ENCODE measurements at regions not wholly inside any gene's neighbourhood (a gene's known extent, or its start where the extent isn't known, plus 50 kb on each side); places are given as distances from the start of the nearest gene placed in this dataset.

DNA sequence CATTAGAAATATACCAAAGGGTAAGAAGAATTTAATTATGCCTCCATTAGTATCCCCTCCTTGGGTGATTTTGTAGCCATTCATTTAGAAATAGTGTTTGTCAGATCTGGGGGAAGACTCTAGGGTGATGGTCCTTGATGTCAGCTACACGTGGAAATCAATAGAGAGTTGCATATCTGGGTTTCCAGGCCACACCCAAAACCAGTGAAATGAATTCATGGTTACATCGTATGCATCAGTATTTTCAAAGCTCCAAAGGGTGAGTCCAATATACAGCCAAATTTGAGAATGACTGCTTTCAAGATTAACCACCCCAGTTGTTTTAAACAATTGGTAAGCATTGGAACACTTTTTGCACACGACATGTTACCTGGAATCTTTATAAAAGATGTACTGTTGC, 173.4 kb upstream of the SGCD start:
- no peaks in the 10 kb centered on the region for H3K4me1 ChIP-seq (ENCODE audit: control insufficient read depth, extremely low read depth, insufficient read depth, low read length)
- FAIRE-seq (no peak), DNase-seq (ENCODE audit: low read depth, low spot score) (no peak)
- H3K79me2 ChIP-seq (ENCODE audit: control insufficient read depth, insufficient read depth, low read length), result no peaks in the 10 kb centered on the region
- POLR2A ChIA-PET, result no interaction called here
- no TSS peak for BruUV-seq (replicated peaks)
- CTCF ChIA-PET, result no interaction called here
- no peak overlapping the region for H3K4me3 ChIP-seq (replicated peaks in 1 of 3; ENCODE audit: insufficient read depth in 1 of 3, low read depth in 1 of 3, low read length in 3 of 3)
- dilution Hi-C loops (cut with MboI; ENCODE audit: extremely low pct_ligation_motif_present, low sequenced_read_pairs) (no loop called here), intact Hi-C loops (cut with micrococcal nuclease) (no loop called here)
- no peaks in the 10 kb centered on the region for H3K9me1 ChIP-seq (replicated peaks; ENCODE audit: control insufficient read depth, extremely low read depth, insufficient read depth, low read length)
- no peaks in the 10 kb centered on the region for H4K20me1 ChIP-seq (replicated peaks; ENCODE audit: control insufficient read depth, extremely low read depth, insufficient read depth, low read length)
- H3K9ac ChIP-seq (replicated peaks; ENCODE audit: extremely low read depth, insufficient read depth, low read length), result no peak overlapping the region
- no peak overlapping the region for H2AFZ ChIP-seq (ENCODE audit: low read depth, low read length)
- H3K36me3 ChIP-seq (ENCODE audit: control insufficient read depth in 2 of 2, extremely low read depth in 1 of 2, insufficient read depth in 2 of 2, low read length in 2 of 2), result no peaks in the 10 kb centered on the region
- H3K4me2 ChIP-seq (ENCODE audit: insufficient read depth, low read length), result no peak overlapping the region
- TF ChIP-seq POLR2AphosphoS5 (IDR thresholded peaks at IDR 0.05; ENCODE audit: insufficient read depth, low read depth, low read length) (no peak), GATA2 (IDR thresholded peaks at IDR 0.05; ENCODE audit: insufficient read depth, insufficient read length, low read depth, low read length) (no peak), MYC (IDR thresholded peaks at IDR 0.05; ENCODE audit: low read depth, low read length) (no peak), EZH2 (IDR thresholded peaks at IDR 0.05; ENCODE audit: borderline replicate concordance, low read depth, low read length, severe bottlenecking) (no peak), POLR2A (IDR thresholded peaks at IDR 0.05; ENCODE audit: low read depth, low read length) (no peak), FOS (IDR thresholded peaks at IDR 0.05; ENCODE audit: borderline replicate concordance, insufficient read depth, low read length) (no peak), JUN (IDR thresholded peaks at IDR 0.05; ENCODE audit: borderline replicate concordance, insufficient read depth, insufficient read length, low read depth) (no peak)
- TF ChIP-seq, protein P1, sequence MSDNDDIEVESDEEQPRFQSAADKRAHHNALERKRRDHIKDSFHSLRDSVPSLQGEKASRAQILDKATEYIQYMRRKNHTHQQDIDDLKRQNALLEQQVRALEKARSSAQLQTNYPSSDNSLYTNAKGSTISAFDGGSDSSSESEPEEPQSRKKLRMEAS (IDR thresholded peaks at IDR 0.05; ENCODE audit: insufficient read depth, insufficient read length), result no peak
- TF ChIP-seq, protein P2, sequence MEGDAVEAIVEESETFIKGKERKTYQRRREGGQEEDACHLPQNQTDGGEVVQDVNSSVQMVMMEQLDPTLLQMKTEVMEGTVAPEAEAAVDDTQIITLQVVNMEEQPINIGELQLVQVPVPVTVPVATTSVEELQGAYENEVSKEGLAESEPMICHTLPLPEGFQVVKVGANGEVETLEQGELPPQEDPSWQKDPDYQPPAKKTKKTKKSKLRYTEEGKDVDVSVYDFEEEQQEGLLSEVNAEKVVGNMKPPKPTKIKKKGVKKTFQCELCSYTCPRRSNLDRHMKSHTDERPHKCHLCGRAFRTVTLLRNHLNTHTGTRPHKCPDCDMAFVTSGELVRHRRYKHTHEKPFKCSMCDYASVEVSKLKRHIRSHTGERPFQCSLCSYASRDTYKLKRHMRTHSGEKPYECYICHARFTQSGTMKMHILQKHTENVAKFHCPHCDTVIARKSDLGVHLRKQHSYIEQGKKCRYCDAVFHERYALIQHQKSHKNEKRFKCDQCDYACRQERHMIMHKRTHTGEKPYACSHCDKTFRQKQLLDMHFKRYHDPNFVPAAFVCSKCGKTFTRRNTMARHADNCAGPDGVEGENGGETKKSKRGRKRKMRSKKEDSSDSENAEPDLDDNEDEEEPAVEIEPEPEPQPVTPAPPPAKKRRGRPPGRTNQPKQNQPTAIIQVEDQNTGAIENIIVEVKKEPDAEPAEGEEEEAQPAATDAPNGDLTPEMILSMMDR (IDR thresholded peaks at IDR 0.05; ENCODE audit: extremely low read depth in 1 of 2, insufficient read depth in 1 of 2, low read depth in 1 of 2, low read length in 2 of 2), result no peak
- H3K27me3 ChIP-seq (ENCODE audit: control insufficient read depth in 2 of 2, insufficient read depth in 2 of 2, low read length in 2 of 2), result no peaks in the 10 kb centered on the region
- no peak overlapping the region for H3K27ac ChIP-seq (ENCODE audit: insufficient read depth, low read depth, low read length)
- no peaks in the 10 kb centered on the region for H3K9me3 ChIP-seq (replicated peaks; ENCODE audit: control insufficient read depth, insufficient read depth, low read length)

All from endothelial cell of umbilical vein (primary cell).